Endothelial cell (in vitro differentiated cells): ENCODE measurements at regions not wholly inside any gene's neighbourhood (a gene's known extent, or its start where the extent isn't known, plus 50 kb on each side); places are given as distances from the start of the nearest gene placed in this dataset.
"Not testable (repeated sequence)": the region's sequence is repeated elsewhere in the genome, so short reads cannot be mapped to it uniquely, and the experiment has no call there.

Experiments
- DNase-seq: peaks from one replicate; pipeline ENCODE4 v3.0.0; 2021; ENCODE audit warnings: low spot score
- H3K27ac Mint-ChIP-seq: one replicate; pipeline ENCODE4 v1.8.0; 2021; ENCODE audit warnings: mixed read lengths, inconsistent platforms; ENCODE audit not compliant: unreplicated experiment
- H3K27me3 Mint-ChIP-seq: one replicate; pipeline ENCODE4 v1.8.0; 2021; ENCODE audit warnings: mild to moderate bottlenecking, moderate library complexity, mixed read lengths, inconsistent platforms; ENCODE audit not compliant: unreplicated experiment
- H3K36me3 Mint-ChIP-seq: one replicate; pipeline ENCODE4 v1.8.0; 2021; ENCODE audit warnings: mild to moderate bottlenecking, low read depth, mixed read lengths, inconsistent platforms; ENCODE audit not compliant: unreplicated experiment
- H3K4me1 Mint-ChIP-seq: one replicate; pipeline ENCODE4 v1.8.0; 2021; ENCODE audit warnings: mild to moderate bottlenecking, mixed read lengths, inconsistent platforms; ENCODE audit not compliant: unreplicated experiment
- H3K4me3 Mint-ChIP-seq: one replicate; pipeline ENCODE4 v1.8.0; 2021; ENCODE audit warnings: mild to moderate bottlenecking, mixed read lengths, inconsistent platforms; ENCODE audit not compliant: unreplicated experiment
- H3K9me3 Mint-ChIP-seq: one replicate; pipeline ENCODE4 v1.8.0; 2021; ENCODE audit warnings: mixed read lengths, inconsistent platforms; ENCODE audit not compliant: unreplicated experiment
- TF ChIP-seq, protein P1 (sequence below): fragments of 200-600 bp; sonication (generic); IDR thresholded peaks from one replicate; pipeline ENCODE4 v1.5.0; 2021; ENCODE audit warnings: antibody characterized with exemption; ENCODE audit not compliant: unreplicated experiment

- no peaks in the 10 kb centered on the region for H3K4me1 Mint-ChIP-seq
- no peak for DNase-seq
- no peaks in the 10 kb centered on the region for H3K27me3 Mint-ChIP-seq
- TF ChIP-seq, protein P1, sequence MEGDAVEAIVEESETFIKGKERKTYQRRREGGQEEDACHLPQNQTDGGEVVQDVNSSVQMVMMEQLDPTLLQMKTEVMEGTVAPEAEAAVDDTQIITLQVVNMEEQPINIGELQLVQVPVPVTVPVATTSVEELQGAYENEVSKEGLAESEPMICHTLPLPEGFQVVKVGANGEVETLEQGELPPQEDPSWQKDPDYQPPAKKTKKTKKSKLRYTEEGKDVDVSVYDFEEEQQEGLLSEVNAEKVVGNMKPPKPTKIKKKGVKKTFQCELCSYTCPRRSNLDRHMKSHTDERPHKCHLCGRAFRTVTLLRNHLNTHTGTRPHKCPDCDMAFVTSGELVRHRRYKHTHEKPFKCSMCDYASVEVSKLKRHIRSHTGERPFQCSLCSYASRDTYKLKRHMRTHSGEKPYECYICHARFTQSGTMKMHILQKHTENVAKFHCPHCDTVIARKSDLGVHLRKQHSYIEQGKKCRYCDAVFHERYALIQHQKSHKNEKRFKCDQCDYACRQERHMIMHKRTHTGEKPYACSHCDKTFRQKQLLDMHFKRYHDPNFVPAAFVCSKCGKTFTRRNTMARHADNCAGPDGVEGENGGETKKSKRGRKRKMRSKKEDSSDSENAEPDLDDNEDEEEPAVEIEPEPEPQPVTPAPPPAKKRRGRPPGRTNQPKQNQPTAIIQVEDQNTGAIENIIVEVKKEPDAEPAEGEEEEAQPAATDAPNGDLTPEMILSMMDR = no peak
- H3K27ac Mint-ChIP-seq = no peak overlapping the region
- no peak overlapping the region for H3K4me3 Mint-ChIP-seq
- no peaks in the 10 kb centered on the region for H3K36me3 Mint-ChIP-seq
- no peaks in the 10 kb centered on the region for H3K9me3 Mint-ChIP-seq
Observed at GRCh38 chr1:196034080-196034706, 574.0 kb downstream of the KCNT2 start.

- not testable (repeated sequence) for H3K9me3 Mint-ChIP-seq, H3K4me1 Mint-ChIP-seq, H3K36me3 Mint-ChIP-seq
Observed at GRCh38 chr1:196031387-196031786, 576.9 kb downstream of the KCNT2 start.

DNA sequence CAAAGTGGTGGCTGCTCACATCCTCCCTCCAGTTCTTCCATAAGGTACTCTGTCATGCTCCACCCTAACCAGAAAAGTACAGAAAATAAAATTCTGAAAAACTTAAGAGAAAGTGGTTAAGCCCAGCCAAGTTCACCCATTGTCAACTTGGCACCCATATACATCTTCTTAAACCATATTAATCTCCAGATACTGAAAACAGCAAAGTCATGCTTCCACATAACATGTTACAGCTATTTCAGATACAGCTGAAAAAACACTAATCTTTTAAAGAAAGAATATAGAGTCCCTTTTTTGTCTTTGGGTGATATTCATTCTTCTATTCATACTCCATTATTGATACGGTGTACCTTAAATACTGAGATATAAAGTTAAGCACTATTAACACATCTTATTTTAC is 577.8 kb downstream of the KCNT2 start:
- no peak for DNase-seq
- Mint-ChIP-seq H3K27ac (no peak overlapping the region), H3K27me3 (no peaks in the 10 kb centered on the region), H3K4me1 (no peaks in the 10 kb centered on the region), H3K36me3 (no peaks in the 10 kb centered on the region), H3K9me3 (no peaks in the 10 kb centered on the region), H3K4me3 (no peak overlapping the region)
- TF ChIP-seq, protein P1 = no peak

More at GRCh38 chr1:196031387-196031786, 576.9 kb downstream of the KCNT2 start:
- not testable (repeated sequence) for H3K4me3 Mint-ChIP-seq, DNase-seq, H3K27ac Mint-ChIP-seq, H3K27me3 Mint-ChIP-seq

DNA sequence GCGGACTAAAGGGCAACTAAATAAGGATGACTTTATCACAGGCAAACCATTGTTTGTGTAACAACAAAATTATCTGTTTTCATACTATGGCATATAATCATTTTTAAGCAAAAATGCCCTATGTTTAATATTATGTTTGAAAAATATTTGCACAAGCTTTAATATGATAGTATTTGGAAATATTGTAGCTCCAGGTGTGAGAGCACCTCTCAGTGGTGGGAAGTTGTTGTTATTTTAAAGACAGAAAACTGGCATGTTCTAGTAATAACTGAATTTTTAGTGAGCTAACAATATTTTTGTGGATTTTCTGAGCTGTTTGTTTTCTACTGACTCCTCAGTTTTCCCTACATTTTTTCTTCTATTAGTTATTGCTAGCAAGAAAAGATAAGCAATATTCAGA is 578.8 kb downstream of the KCNT2 start:
- Mint-ChIP-seq H3K9me3 (no peaks in the 10 kb centered on the region), H3K27ac (no peak overlapping the region), H3K4me1 (no peaks in the 10 kb centered on the region), H3K27me3 (no peaks in the 10 kb centered on the region), H3K4me3 (no peak overlapping the region), H3K36me3 (no peaks in the 10 kb centered on the region)
- no peak for DNase-seq
- TF ChIP-seq, protein P1 = no peak

DNA sequence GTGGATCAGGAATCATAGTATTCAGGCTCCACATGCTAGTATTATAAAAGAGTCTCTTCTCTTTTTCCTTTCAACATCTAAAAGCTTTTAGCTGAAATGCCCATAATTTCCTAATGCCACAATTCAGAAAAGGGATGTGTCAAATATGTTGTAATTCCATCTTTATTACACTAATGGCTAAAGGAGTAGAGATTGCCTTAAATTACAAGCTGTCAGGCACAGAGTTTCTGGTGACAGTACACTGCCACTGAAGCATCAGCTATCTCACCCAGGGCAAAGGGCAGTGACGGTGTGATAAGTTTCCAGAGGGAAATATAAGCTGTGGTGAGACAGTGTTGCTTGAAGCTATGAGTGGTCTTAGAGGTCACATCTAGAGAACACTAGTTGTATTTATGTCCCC is 581.1 kb downstream of the KCNT2 start:
- Mint-ChIP-seq H3K4me3 (no peak overlapping the region), H3K36me3 (no peaks in the 10 kb centered on the region), H3K4me1 (no peaks in the 10 kb centered on the region), H3K27ac (no peak overlapping the region), H3K27me3 (no peaks in the 10 kb centered on the region), H3K9me3 (no peaks in the 10 kb centered on the region)
- DNase-seq = no peak
- TF ChIP-seq, protein P1 = no peak

DNA sequence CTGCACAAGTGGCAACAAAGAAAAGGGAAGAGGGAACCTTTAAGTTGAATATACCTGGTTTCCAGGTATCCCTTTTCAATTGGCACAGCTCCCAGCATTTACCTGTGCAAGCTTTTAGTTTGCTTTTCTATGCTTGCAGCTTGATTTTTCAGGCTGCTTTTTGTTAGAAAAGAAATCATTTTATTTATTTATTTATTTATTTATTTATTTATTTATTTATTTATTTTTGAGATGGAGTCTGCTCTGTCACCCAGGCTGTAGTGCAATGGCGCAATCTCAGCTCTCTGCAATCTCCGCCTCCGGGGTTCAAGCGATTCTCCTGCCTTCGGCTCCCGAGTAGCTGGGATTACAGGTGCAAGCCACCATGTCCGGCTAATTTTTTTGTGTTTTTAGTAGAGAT is 587.1 kb downstream of the KCNT2 start:
- H3K4me1 Mint-ChIP-seq, H3K4me3 Mint-ChIP-seq, H3K27me3 Mint-ChIP-seq, H3K27ac Mint-ChIP-seq, H3K9me3 Mint-ChIP-seq, H3K36me3 Mint-ChIP-seq, DNase-seq: not testable (repeated sequence)
